Thyroid gland (tissue), 4 donors: ENCODE measurements at regions not wholly inside any gene's neighbourhood (a gene's known extent, or its start where the extent isn't known, plus 50 kb on each side); places are given as distances from the start of the nearest gene placed in this dataset.

Experiments used
- CTCF ChIP-seq, 6 experiments: fragments of 200-600 bp in 3 of 6; fragments of 450-650 bp in 3 of 6; sonication (generic) in 3 of 6; IDR thresholded peaks; one replicate each; pipeline ENCODE4 v1.5.1; 2016 to 2019; ENCODE audit warnings: antibody characterized with exemption in 6 of 6, mild to moderate bottlenecking in 2 of 6, inconsistent platforms in 1 of 6, moderate library complexity in 1 of 6
- POLR2A ChIP-seq, 2 donors: fragments of 450-650 bp; IDR thresholded peaks; one replicate each; pipeline ENCODE4 v1.6.1; 2017; ENCODE audit warnings: antibody characterized with exemption in 2 of 2, mild to moderate bottlenecking in 2 of 2, moderate library complexity in 1 of 2

- no peak for TF ChIP-seq CTCF (IDR thresholded peaks at IDR 0.05)
- TF ChIP-seq POLR2A (IDR thresholded peaks at IDR 0.05), result no peak
Observed at GRCh38 chr9:81456431-81457006, 232.8 kb downstream of the TLE1 start.
